GM21528 (cell line): ENCODE measurements at regions not wholly inside any gene's neighbourhood (a gene's known extent, or its start where the extent isn't known, plus 50 kb on each side); places are given as distances from the start of the nearest gene placed in this dataset.

Experiments
- ATAC-seq: cut with Tn5 transposase; IDR thresholded peaks from one replicate; pipeline ENCODE4 v1.9.1; 2021; ENCODE audit warnings: mild to moderate bottlenecking, moderate library complexity; ENCODE audit not compliant: unreplicated experiment, low FRiP score

- ATAC-seq: no peak
Measured at GRCh38 chr4:114161809-114162208, 182.4 kb upstream of the ARSJ start.

- no peak for ATAC-seq
Measured at GRCh38 chr4:114163051-114163450, 183.6 kb upstream of the ARSJ start.

GRCh38 chr4:114173968-114174367 lies 194.5 kb upstream of the ARSJ start:
- no peak for ATAC-seq

GRCh38 chr4:114177628-114178027 lies 198.2 kb upstream of the ARSJ start:
- ATAC-seq: no peak

- no peak for ATAC-seq
Measured at GRCh38 chr4:114178392-114178791, 198.9 kb upstream of the ARSJ start.

GRCh38 chr4:114180481-114180880 lies 201.0 kb upstream of the ARSJ start:
- no peak for ATAC-seq

- ATAC-seq: no peak
Measured at GRCh38 chr4:114184901-114185300, 205.5 kb upstream of the ARSJ start.

GRCh38 chr4:114187592-114187991 lies 208.1 kb upstream of the ARSJ start:
- no peak for ATAC-seq

GRCh38 chr4:114191496-114191895 lies 212.0 kb upstream of the ARSJ start:
- ATAC-seq: no peak

- ATAC-seq: no peak
Measured at GRCh38 chr4:114192854-114193253, 213.4 kb upstream of the ARSJ start.

- ATAC-seq: no peak
Measured at GRCh38 chr4:114193624-114194399, 214.4 kb upstream of the ARSJ start.

GRCh38 chr4:114196606-114197005 lies 217.2 kb upstream of the ARSJ start:
- no peak for ATAC-seq

- ATAC-seq: no peak
Measured at GRCh38 chr4:114200026-114200425, 220.6 kb upstream of the ARSJ start.

- ATAC-seq: no peak
Measured at GRCh38 chr4:114205261-114205660, 225.8 kb upstream of the ARSJ start.

GRCh38 chr4:114208574-114209151 lies 229.2 kb upstream of the ARSJ start:
- no peak for ATAC-seq

- ATAC-seq: peak; percentile 74
Measured at GRCh38 chr4:114209584-114209983, 230.1 kb upstream of the ARSJ start.

GRCh38 chr4:114211556-114211955 lies 232.1 kb upstream of the ARSJ start:
- no peak for ATAC-seq

GRCh38 chr4:114217150-114217817 lies 237.8 kb upstream of the ARSJ start:
- no peak for ATAC-seq

- no peak for ATAC-seq
Measured at GRCh38 chr4:114223580-114223979, 244.1 kb upstream of the ARSJ start.

GRCh38 chr4:114225436-114225835 lies 246.0 kb upstream of the ARSJ start:
- no peak for ATAC-seq

- ATAC-seq: no peak
Measured at GRCh38 chr4:114226179-114226578, 246.7 kb upstream of the ARSJ start.
